Small intestine (tissue), 7 donors: ENCODE measurements at regions not wholly inside any gene's neighbourhood (a gene's known extent, or its start where the extent isn't known, plus 50 kb on each side); places are given as distances from the start of the nearest gene placed in this dataset.

Experiments
- DNase-seq, 2 donors: peaks; one replicate each; pipeline versions ENCODE4 v3.0.0 to v3.0.0-alpha.2; 2013
- FAIRE-seq: peaks from 2 replicates; lab custom pipeline; 2012; peaks lifted over from hg19 to GRCh38; lab: Jason Lieb, UNC
- H3K27ac ChIP-seq, 3 donors: one replicate each; pipeline ENCODE4 v1.5.1; 2013; ENCODE audit warnings: low read length in 2 of 3, mild to moderate bottlenecking in 2 of 3, control low read depth in 1 of 3, inconsistent platforms in 1 of 3, low read depth in 1 of 3, moderate library complexity in 1 of 3
- H3K27me3 ChIP-seq, 3 donors: one replicate each; pipeline ENCODE4 v1.6.1; 2013; ENCODE audit warnings: low read length in 3 of 3, inconsistent platforms in 1 of 3; ENCODE audit not compliant: control insufficient read depth in 3 of 3, insufficient read depth in 3 of 3
- H3K36me3 ChIP-seq, 3 donors: one replicate each; pipeline ENCODE4 v1.6.1; 2013; ENCODE audit warnings: low read length in 3 of 3, inconsistent platforms in 1 of 3, low read depth in 1 of 3, mild to moderate bottlenecking in 1 of 3, moderate library complexity in 1 of 3; ENCODE audit not compliant: control insufficient read depth in 3 of 3, insufficient read depth in 2 of 3
- H3K4me1 ChIP-seq, 3 donors: one replicate each; pipeline ENCODE4 v1.6.1; 2013; ENCODE audit warnings: low read length in 2 of 3, inconsistent platforms in 1 of 3, low read depth in 1 of 3, mild to moderate bottlenecking in 1 of 3, moderate library complexity in 1 of 3; ENCODE audit not compliant: control insufficient read depth in 3 of 3, insufficient read depth in 2 of 3
- H3K4me3 ChIP-seq, 3 donors: one replicate each; pipeline ENCODE4 v1.5.1; 2013; ENCODE audit warnings: low read length in 3 of 3, control low read depth in 1 of 3, inconsistent platforms in 1 of 3, low read depth in 1 of 3, mild to moderate bottlenecking in 1 of 3, moderate library complexity in 1 of 3
- H3K9me3 ChIP-seq, 2 donors: one replicate each; pipeline ENCODE4 v1.6.1; 2013; ENCODE audit warnings: low read depth in 1 of 2, low read length in 1 of 2; ENCODE audit not compliant: control insufficient read depth in 2 of 2, insufficient read depth in 1 of 2
- donor health status: healthy with polysubstance abuse.
- donor health status: control.
- donor health status: control.
- donor health status: Bipolar disorder and iron deficiency.
- donor health status: healthy.

DNA sequence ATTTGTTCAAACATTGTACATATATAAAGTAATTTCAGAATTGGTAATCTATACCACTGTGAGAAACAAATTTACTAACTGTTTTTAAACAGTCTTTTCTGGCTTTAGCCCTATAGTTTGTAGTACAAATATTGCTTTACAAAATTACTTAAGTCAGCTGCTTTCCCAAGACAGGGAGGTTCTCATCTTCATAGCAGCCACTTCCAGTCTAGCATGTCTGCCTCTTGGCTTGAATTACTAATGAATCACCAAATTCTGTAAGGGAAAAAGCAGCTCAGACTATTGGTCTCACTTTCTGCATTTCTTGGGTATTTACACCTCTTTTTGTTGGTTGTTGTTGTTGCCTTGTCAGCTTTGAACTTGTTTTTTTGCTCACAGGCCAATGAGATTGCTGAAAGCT lies 187.2 kb downstream of the NPFFR2 start:
- DNase-seq (no peak), FAIRE-seq (no peak)
- H3K9me3 ChIP-seq: peaks cover 0 to 13% of the 10 kb centered on the region in 2 donors

More for the DNA sequence above, 187.2 kb downstream of the NPFFR2 start:
- Histone ChIP-seq H3K36me3 (no peaks in the 10 kb centered on the region), H3K27ac (no peak overlapping the region), H3K27me3 (no peaks in the 10 kb centered on the region), H3K4me1 (no peaks in the 10 kb centered on the region), H3K4me3 (no peak overlapping the region)
